Stimulated activated CD4-positive, alpha-beta T cell treated with anti-CD3 and anti-CD28 coated beads, Interleukin-12 subunit alpha, Interleukin-12 subunit beta, amount 100 ng/mL, for 48 hours (primary cell): ENCODE measurements at regions not wholly inside any gene's neighbourhood (a gene's known extent, or its start where the extent isn't known, plus 50 kb on each side); places are given as distances from the start of the nearest gene placed in this dataset.
"Not testable (repeated sequence)": the region's sequence is repeated elsewhere in the genome, so short reads cannot be mapped to it uniquely, and the experiment has no call there.

Experiments
- DNase-seq, 3 donors: peaks; one replicate each; pipeline ENCODE4 v3.0.0-alpha.2; 2020; ENCODE audit warnings: low read depth in 2 of 3, low spot score in 1 of 3

DNA sequence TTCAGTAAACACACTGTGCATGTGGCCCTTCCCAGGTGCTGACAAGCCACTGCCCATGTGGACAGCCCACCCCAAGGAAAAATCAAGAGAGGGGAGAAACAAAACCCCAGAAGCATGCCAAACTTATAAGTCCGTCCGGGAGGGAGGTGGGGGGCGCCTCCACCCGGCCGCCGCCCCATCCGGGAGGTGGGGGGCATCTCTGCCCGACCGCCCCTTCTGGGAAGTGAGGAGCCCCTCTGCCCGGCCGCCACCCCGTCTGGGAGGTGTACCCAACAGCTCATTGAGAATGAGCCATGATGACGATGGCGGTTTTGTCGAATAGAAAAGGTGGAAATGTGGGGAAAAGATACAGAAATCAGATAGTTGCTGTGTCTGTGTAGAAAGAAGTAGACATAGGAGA lies 53.8 kb upstream of the C2CD4B start:
- no peak for DNase-seq

GRCh38 chr15:62219799-62220198 lies 54.7 kb upstream of the C2CD4B start:
- no peak for DNase-seq

DNA sequence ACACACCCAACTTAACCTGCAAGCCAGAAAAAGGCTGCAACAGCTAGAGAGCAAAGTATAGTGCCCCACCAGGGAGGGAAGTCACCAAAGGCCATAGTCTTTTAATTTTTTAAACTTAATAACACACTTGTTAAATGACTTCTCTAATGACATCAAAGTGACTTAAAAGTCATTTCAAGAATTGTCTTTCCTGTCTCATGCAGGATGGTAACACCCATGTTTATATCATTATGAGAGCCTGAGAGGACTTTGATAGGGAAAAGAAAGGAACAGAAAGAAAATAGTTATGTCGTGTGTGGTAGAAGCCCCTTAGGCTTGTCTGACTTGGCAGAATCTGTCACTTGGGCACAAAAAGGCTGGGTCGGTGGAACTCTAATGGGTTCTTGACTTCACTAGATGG lies 57.9 kb upstream of the C2CD4B start:
- no peak for DNase-seq

GRCh38 chr15:62228604-62229003 lies 63.5 kb upstream of the C2CD4B start:
- no peak for DNase-seq

DNA sequence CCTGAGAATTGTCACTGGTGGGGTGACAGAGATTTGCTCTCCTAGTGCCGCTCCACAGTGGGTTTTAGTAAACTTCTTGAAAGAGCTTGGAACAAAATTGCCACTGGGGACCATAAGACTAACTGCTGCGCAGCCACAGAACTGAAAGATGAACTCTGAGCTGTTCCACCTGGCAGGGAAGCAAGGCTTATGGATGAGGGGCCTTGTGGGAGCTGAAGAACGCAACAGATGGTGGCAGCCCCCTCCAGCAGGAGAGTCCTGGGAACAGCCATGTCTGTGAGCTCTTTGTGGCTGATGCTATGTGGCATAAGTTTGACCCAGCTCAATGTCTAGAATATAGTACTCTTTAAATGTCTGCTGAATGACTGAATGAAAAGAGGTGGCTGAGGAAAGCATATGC lies 66.8 kb upstream of the C2CD4B start:
- no peak for DNase-seq

DNA sequence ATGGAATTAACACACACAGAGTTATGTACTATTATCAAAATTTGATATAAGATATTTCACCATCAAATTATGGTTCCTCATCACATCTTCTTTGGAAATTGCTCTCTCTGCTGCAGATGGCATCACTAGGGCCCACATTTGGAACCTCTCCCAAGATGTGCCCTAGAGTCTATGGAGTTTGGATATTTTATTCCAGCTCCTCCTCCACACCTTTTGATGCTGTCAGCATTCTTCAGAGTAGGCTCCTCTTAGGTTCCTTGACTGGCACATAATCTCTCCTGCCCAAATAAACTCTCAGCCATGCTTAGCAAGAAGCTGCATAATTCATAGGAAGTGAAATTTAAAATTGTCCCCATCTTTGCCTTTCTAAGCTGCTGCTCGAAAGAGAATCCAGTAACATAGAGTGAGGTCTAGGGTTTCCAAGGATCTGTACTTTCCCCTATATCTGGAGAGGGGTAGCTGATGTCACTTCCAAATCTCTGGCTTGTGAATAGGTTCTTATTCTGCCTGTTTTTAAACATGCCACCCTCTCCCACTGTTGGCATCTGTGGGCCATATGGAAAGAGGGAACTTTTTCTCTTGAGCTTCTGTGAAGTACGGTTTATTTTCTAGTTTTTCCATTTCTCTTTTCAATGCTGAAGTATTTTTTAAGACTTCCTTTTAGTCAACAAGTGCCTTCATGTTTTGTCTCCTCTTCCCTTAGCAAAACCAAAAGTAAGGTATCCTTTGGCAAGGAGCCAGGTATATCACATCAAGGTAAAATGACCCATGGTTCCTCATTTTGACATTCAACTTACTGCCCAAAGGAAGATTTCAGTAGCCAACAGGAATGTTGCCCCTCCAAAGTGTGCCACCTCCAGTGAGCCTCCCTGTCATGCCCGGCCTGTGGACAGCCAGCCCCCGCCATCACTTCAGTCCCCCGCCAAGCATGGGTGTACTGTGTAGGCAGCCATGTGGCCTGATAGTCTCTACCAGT lies 75.3 kb upstream of the C2CD4B start:
- no peak for DNase-seq

GRCh38 chr15:62241135-62241770 lies 76.2 kb upstream of the C2CD4B start:
- no peak for DNase-seq

DNA sequence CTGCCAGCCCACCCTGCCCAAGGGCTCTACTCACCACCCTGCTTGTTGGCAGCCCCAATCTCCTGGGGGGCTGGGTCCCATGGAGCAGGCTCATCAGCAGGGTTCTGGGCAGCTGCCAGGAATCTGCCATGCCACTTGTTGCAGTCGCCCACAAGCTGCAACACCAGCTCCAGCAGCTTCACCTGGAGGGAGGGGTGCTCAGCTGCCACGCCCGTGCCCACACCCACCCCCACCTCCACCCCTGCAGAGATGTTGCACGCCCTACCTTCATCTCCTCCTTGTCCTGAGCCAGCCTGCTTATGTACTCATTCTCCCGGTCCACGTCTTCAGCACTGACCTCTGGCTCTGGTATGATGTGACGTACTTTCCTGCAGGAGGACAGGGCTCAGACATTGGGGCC lies 77.9 kb upstream of the C2CD4B start:
- DNase-seq = no peak

DNA sequence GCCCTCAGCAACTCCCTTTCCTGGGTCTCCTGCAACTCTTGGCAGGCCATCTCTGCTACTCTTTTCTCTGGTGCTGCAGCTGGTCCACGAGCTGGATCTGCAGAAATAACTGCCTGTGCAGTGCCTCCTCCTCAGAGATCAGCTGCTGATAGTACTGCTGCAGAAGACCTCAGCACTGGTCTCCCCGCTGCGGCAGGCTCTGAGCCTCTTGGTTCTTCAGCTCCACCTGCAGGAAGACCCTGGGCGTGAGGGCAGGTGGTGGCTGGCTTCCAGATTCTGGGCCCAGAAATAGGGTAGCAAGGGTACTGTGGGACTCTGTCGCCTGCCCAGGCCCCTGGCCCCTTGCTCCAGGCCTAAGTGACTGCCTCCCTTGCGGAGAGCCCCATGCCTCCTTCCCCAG lies 79.7 kb upstream of the C2CD4B start:
- no peak for DNase-seq

GRCh38 chr15:62248277-62248984 lies 83.3 kb upstream of the C2CD4B start:
- DNase-seq = no peak

GRCh38 chr15:62249501-62249900 lies 84.4 kb upstream of the C2CD4B start:
- no peak for DNase-seq

- DNase-seq = no peak
Observed at GRCh38 chr15:62250186-62250585, 85.1 kb upstream of the C2CD4B start.

DNA sequence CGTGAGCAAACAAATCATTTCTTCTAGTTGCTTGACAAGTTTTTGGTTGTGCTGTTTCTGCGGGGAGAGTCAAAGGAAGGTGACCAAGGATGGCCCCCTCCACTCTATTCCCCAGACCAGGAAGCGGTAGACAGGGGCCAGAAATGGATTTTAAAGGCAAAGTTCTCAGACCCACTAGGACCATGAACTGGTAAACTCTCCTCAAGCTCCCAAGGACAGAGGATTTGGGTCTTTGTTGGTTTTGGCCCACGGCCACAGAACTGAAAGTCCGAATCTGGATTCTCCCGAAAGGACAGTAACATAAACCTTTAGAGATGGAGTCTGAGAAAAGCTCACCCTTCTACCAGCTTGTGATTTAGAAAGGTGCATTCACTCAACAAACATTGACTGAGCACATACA lies 85.9 kb upstream of the C2CD4B start:
- no peak for DNase-seq

DNA sequence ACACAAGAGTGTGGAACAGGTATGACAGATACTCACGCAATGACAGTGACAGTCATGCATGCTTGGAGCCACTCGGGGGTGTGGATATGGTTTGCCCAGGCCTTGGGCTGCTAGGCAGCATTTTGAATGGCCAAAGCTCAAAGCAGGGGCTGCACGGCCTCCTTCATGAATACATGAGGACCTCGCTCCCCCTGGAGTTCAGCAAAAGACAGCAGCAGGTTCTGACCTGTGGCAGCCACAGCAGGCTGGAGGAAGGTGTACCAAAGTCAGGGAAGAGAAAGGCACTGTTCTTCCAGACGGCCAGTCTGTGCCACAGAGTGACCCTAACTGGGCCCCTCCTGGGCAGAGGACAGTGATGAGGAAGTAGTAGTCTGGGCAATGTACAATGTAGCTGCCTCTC lies 88.2 kb upstream of the C2CD4B start:
- no peak for DNase-seq

DNA sequence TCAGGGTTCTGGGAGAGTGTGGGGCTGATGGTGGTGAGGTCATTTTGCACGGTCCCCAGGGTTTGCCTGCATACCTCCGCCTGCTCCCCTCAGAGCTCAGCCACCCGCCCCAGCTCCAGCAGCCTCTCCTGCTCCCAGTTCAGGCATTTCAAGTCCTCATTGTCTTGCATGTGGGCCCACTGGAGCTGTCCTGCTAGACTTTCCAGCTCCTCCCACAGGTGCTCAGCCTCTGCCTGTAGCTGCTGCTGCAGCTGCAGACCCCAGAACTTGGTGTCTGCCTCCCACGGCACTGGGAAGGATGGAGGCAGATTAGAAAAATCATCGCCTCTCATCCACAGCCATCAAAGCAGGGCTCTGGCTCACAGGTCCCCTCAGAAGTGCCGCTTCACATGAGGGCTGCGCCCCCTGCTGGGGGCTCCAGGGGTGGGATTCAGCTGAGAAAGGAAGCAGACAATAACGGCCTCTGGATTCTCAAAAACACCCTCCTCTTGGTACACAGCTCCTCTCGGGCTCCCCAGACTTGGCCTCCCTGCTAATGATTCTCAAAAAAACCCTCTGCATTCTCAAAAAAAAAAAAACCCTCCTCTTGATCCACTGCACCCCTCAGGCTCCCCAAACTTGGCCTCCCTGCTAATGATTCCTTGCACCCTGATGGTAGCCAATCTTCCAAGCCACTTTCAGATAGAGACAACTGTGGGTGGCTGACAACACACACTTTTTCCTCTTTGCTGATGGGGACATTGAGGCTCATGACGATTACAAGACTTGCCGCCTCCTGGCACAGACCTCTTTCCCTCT lies 89.3 kb upstream of the C2CD4B start:
- peak; percentile 44 to 68 (median 62) for DNase-seq

- not testable (repeated sequence) for DNase-seq
Observed at GRCh38 chr15:62256430-62256829, 91.3 kb upstream of the C2CD4B start.

- DNase-seq = no peak
Observed at GRCh38 chr15:62257996-62258521, 93.0 kb upstream of the C2CD4B start.

DNA sequence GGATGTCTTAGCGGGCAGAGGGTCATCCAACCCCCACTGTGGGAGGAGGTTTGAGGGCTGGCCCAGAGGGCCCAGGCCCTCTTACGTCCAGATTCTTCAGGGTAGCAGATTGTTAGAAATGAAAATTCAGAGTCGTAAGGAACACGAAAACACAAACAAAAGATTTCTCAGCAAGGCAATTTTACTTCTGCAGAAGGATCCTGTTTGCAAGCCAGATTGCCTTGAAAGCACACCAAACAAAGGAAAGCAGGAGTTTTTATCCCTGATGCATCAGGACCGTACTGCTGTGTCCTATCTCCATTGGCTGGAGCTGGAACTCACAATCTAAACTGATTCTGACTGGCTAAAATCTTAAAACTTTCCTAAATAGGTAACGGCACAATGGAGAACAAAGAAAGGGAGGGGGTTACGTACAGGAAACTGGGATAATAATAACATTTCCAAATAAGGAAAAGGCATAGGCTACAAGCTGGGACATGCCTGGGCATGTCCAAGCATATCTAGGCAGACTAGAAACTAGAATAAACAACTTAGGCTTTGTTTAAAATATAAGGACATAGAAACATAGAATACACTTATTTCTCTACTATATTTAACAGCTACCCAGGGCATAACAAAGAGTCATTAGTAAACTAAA lies 97.3 kb upstream of the C2CD4B start:
- DNase-seq = no peak

DNA sequence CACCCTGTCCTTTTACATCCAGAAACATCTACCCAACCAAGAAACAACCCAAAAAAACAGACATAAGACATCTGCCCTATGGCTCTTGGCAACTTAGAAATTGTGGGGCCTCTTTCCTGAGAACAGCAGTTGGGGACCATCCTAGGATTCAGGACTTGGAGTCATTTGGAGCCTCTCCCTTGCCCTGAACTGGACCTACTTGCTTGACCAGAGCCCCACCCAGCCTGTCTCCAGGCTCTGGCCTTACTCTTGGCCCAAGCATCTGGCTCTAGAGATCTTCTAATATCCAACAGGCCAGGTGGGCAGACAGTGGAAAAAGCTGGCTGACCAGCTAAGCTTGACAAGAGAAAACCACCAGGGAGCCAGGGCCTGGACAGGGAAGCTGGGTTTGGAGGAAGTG lies 99.1 kb upstream of the C2CD4B start:
- no peak for DNase-seq

- DNase-seq = no peak
Observed at GRCh38 chr15:62269504-62269903, 104.4 kb upstream of the C2CD4B start.
